ENCODE measurements at regions not wholly inside any gene's neighbourhood (a gene's known extent, or its start where the extent isn't known, plus 50 kb on each side); places are given as distances from the start of the nearest gene placed in this dataset.
"Not testable (repeated sequence)": the region's sequence is repeated elsewhere in the genome, so short reads cannot be mapped to it uniquely, and the experiment has no call there.

- DNase-seq, result no peak
These were observed 86.1 kb downstream of the RAP2A start for GRCh38 chr13:97520061-97520460.

- no peak for DNase-seq
These were observed 86.9 kb downstream of the RAP2A start for GRCh38 chr13:97520866-97521265.

DNA sequence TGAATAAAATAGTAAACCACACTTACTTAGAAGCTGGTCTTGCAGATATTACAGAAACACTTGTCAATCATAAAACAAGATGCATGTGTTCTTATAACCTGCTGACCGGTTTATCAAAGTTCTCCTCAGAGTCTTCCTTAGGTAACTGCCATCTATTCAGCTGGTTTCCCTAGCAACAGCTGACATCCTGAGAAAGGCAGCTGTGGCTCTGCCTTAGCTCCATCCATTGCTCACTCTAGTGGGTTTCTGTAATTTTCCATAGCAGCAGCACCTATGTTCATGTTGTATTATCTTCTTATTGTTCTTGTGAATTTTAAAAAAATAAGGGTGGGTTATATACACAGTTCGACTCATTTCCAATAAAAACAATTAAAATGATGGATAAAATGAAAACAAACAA, 87.8 kb downstream of the RAP2A start:
- no peak for DNase-seq

DNA sequence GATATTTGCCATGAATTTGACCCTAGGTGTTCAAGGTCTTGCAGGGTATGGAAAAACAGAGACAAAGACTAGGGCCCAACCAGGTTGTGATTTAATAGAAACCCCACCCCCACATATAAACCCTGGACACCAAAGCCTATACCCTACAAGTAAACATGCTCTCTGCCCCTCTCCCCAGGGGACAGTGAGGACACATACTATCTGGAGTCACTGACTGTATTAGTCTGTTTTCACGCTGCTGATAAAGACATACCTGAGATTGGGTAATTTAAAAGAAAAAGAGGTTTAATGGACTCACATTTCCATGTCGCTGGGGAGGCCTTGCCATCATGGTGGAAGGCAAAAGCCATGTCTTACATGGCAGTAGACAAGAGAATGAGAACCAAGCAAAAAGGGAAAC, 88.3 kb downstream of the RAP2A start:
- DNase-seq, result no peak

GRCh38 chr13:97526556-97526955, 92.6 kb downstream of the RAP2A start:
- DNase-seq, result no peak

GRCh38 chr13:97528518-97528917, 94.5 kb downstream of the RAP2A start:
- DNase-seq, result no peak

DNA sequence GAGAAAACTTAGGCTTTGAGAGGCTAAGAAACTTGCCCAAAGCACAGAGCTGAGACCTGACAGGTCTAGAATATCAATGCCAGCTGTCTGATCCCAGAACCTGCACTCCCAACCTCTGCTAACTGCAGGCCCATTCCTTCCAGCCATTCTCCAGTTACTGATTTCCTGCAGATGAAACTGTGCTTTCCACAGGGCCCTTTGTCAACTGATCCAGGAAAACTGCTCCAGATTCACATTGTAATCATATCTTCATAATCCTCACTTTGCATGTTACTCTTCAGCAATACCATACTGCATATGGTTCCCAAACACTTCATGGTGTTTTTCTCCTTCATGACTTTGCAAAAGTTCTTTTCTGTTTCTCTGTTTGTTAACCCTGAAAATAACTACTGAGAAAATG, 100.6 kb downstream of the RAP2A start:
- DNase-seq, result no peak

- no peak for DNase-seq
These were observed 101.6 kb downstream of the RAP2A start for GRCh38 chr13:97535614-97536013.

DNA sequence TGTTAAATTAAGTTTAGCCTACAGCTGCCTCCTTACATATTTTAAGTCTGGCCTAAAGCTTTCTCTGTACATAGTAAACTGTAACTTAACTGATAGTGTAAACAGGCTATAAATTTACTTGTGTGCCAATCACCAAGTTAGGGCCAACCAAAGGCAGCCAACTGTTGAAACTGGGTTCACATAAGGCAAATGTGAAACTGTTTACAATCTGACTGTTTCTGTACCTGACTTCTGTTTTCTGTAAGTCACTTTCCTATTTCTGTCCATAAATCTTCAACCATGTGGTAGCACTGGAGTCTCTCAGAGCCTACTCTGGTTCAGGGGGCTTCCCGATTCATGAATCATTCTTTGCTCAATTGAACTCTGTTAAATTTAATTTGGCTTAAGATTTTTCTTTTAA, 103.1 kb downstream of the RAP2A start:
- no peak for DNase-seq

DNA sequence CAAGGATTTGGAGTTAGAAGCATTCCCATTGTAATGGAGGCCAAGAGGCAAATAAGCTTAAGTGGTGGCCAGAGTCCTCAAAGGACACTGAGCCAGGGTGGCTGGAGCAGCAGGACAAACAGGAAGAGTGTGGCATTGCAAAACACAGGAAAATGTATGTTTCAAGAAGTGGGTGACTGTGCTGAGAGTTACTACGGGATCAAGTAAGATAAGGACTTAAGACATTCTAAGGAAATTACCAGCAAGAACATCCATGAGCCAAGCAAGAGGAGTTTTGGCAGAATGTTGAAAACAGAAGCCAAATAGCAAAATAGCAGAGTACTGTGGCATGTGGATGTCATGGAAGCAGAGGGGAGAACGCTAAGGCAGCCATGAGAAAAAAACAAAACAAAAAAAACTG, 104.2 kb downstream of the RAP2A start:
- DNase-seq, result no peak

- DNase-seq, result no peak
These were observed 106.0 kb downstream of the RAP2A start for GRCh38 chr13:97539651-97540610.

DNA sequence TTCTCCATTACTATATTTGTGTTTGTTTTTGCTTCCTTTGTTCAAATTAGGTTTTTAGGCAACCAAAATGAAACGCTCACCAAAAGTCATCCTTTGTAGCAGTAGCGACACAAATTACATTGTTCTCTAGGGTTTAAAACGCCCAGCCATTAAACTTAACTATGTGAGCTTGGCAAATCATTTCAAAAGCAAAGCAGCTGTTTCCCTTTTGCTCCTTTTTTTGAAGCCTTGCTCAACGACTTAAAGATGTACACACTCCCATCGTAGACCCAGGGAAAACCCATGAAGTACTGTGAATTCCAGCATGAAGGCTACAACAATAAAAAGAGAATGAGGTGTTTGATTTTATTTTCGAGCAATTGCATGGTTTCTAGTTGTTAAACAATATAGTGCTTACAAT, 106.7 kb downstream of the RAP2A start:
- DNase-seq, result no peak

DNA sequence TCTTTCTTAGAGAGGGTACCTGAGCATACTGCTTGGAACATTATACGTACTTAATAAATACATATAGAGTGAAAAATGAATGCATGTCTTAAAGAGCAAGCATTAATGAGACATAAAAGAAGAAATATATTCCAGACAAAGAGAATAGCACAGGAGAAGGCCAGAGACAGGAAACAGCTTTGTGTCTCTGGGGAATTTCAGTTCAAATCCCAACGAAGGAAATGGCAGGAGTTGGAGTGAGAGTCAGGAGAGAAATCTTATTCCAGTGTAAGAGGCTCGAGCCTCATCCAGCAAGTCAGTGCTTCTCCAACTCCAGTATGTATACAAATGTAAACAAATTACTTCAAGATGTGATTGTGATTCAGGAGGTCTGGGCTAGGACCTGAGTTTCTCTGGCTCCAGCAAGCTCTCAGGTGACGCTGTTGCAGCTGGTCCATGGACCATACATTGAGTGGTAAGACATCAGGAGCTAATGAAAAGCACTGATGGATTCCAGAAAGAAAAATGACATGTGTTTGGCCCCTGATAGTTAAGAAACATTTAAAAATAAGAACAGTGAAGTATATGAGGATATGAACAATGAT, 108.2 kb downstream of the RAP2A start:
- DNase-seq, result no peak

GRCh38 chr13:97544031-97544765, 110.2 kb downstream of the RAP2A start:
- DNase-seq, result no peak

DNA sequence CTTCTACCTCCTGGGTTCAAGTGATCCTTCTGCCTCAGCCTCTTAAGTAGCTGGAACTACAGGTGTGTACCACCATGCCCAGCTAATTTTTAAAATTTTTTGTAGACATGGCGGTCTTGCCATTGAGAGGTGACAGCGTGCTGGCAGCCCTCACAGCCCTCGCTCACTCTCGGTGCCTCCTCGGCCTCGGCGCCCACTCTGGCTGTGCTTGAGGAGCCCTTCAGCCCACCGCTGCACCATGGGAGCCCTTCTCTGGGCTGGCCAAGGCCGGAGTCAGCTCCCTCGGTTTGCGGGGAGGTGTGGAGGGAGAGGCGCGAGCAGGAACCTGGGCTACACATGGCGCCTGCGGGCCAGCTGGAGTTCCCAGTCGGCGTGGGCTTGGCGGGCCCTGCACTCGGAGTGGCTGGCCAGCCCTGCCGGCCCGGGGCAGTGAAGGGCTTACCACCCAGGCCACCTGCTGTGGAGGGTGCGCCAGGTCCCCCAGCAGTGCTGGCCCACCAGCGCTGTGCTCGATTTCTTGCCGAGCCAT, 111.1 kb downstream of the RAP2A start:
- not testable (repeated sequence) for DNase-seq

GRCh38 chr13:97548138-97548537, 114.2 kb downstream of the RAP2A start:
- no peak for DNase-seq

DNA sequence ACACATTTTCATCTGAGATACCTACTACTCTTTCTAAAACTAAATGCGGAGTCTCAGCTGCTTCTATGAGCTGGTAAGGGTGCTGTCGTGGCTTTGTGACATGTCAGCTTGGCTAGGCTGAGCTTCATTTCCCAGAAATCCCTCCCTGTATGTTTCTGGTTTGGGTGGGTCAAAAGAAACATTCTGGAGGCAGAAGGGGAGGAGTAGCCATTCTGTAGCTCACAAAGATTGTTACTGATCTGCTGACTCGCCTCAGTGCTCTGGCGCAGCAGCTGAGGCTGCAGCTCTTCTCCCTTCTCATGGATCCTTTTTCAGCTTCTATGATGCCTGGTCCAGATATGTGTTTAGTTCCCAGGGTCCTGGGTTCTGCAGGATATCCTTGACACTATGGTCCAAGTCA, 114.7 kb downstream of the RAP2A start:
- no peak for DNase-seq

DNA sequence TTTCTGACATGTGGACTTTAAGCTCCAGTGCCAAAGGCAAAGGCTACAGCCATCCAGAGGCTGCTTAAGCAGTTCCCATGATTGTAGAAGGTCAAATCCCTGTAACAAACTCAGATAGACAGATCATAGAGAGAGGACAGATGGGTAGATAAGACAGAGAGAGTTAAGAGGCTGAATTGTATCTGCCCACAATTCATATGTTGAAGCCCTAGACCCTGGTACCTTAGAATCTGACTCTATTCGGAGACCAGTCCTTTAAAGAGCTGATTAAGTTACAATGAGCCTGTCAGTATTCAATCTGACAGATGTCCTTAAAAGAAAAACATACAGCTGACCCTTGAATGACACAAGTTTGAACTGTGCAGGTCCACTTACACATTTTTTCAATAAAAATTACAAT, 115.2 kb downstream of the RAP2A start:
- DNase-seq, result no peak

GRCh38 chr13:97554496-97554895, 120.5 kb downstream of the RAP2A start:
- no peak for DNase-seq

- no peak for DNase-seq
These were observed 121.1 kb downstream of the RAP2A start for GRCh38 chr13:97555034-97555433.

DNA sequence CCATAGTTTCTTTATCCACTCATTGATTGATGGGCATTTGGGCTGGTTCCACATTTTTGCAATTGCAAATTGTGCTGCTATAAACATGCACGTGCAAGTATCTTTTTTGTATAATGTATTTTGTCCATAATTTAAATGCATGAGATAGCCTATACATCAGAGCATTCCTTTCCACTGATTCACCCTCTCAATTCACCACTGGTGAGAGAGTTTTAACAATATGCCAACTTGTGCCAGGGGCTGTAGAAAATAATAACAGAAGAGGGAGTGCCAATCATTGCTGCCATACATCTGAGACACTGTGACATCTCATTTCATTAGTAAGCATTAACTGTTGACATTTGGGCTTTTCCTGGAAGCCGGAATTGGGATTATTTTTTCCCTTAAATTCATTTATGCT, 125.1 kb downstream of the RAP2A start:
- DNase-seq, result no peak

DNA sequence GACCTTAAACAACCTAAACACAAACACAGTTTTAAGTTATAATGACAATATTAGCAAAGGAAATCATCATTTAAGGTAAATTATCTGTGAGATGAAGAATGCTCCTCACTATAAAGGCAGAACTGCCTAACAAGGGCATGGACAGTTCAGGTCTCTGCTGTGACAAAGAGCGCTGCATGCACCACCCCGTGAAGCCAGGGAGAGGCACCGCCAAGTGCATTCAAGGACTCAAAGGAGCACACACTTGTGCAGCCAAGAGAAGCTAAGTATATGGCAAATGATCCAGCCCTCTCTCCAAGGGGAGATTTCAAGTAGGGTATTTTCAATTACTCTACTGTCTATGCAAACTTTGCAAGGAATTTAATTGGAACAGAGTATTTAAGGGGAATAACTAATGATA, 126.0 kb downstream of the RAP2A start:
- DNase-seq, result no peak

DNA sequence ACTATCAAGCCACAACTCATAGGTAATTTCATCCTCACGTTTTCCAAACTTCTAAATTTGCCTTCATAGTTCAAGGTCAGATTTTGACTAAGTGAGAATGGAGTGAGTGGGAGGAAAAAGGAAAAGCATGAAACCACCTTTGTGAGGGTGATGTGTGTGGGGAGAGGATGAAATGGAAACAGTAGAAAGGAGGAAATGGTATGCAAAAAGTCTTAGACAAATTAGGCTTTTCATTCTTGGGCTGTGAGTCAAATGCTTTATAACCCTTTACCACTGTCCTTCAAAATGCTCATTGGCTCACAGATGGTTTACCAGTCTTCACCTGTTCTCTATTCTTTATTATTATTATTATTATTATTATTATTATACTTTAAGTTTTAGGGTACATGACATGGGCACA, 127.2 kb downstream of the RAP2A start:
- DNase-seq, result no peak

DNA sequence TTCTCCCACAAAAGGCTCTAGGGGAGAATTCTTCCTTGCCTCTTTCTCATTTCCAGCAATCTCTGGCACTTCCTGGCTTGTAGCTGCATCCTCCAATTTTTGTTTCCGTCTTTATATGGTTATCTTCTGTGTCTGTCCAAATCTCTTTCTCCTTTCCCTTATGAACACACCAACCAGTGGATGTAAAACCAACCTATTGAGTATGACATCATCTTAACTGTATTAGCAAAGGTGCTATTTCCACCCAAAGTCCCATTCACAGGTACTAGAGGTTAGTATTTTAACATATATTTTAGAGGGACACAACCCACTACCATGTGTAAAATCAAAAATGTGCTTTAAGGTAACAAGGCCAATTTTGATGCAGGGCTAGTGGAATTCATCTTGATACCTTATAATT, 129.0 kb downstream of the RAP2A start:
- DNase-seq, result no peak
